ENCODE measurements at regions not wholly inside any gene's neighbourhood (a gene's known extent, or its start where the extent isn't known, plus 50 kb on each side); places are given as distances from the start of the nearest gene placed in this dataset.

- Histone ChIP-seq H3F3A (ENCODE audit: low read length, unreplicated experiment) (no peaks in the 10 kb centered on the region), H3K79me2 (ENCODE audit: low read length) (no peaks in the 10 kb centered on the region), H3K27ac (ENCODE audit: low read length) (no peak overlapping the region), H4K20me1 (ENCODE audit: low read length) (no peaks in the 10 kb centered on the region), H3K36me3 (ENCODE audit: low read depth, low read length) (no peaks in the 10 kb centered on the region), H3K4me2 (ENCODE audit: low read length) (no peak overlapping the region), H3K9me3 (ENCODE audit: low read length) (no peaks in the 10 kb centered on the region), H3K27me3 (ENCODE audit: low read length) (no peaks in the 10 kb centered on the region), H3K4me1 (ENCODE audit: insufficient read depth, low read length) (peaks cover 13% of the 10 kb centered on the region), H3K4me3 (ENCODE audit: low read length) (no peak overlapping the region), H3K9me2 (replicated peaks; ENCODE audit: low read length) (no peaks in the 10 kb centered on the region), H3K9ac (ENCODE audit: low read length) (no peak overlapping the region), H2AFZ (ENCODE audit: low read length) (no peak overlapping the region)
- DNase-seq = no peak
- no peak for TF ChIP-seq CTCF (conservative IDR thresholded peaks at IDR 0.05; ENCODE audit: low read depth, low read length)
- no peak for TF ChIP-seq EZH2 (IDR thresholded peaks at IDR 0.05; ENCODE audit: low read length, unreplicated experiment)
- no peak for TF ChIP-seq EZH2phosphoT487 (IDR thresholded peaks at IDR 0.05; ENCODE audit: borderline replicate concordance, low read length)
- BruUV-seq (replicated peaks) = no TSS peak
- intact Hi-C loops (cut with micrococcal nuclease) = no loop called here
- CTCF ChIA-PET = no interaction called here
- POLR2A ChIA-PET (ENCODE audit: unreplicated experiment) = no interaction called here
- ATAC-seq = no peak
Measured at GRCh38 chr4:152157629-152158028, 378.3 kb downstream of the FBXW7 start.

- no TSS peak for BruUV-seq (replicated peaks)
- H3F3A ChIP-seq (ENCODE audit: low read length, unreplicated experiment) = no peaks in the 10 kb centered on the region
- H3K9me3 ChIP-seq (ENCODE audit: low read length) = no peaks in the 10 kb centered on the region
- POLR2A ChIA-PET (ENCODE audit: unreplicated experiment) = no interaction called here
- no peak overlapping the region for H3K4me2 ChIP-seq (ENCODE audit: low read length)
- no peaks in the 10 kb centered on the region for H3K9me2 ChIP-seq (replicated peaks; ENCODE audit: low read length)
- H2AFZ ChIP-seq (ENCODE audit: low read length) = no peak overlapping the region
- DNase-seq = no peak
- CTCF ChIA-PET = no interaction called here
- no peaks in the 10 kb centered on the region for H3K36me3 ChIP-seq (ENCODE audit: low read depth, low read length)
- H3K27ac ChIP-seq (ENCODE audit: low read length) = no peak overlapping the region
- H3K4me1 ChIP-seq (ENCODE audit: insufficient read depth, low read length) = peaks cover 3% of the 10 kb centered on the region; the same call in 1 of the 2 replicates
- H3K9ac ChIP-seq (ENCODE audit: low read length) = no peak overlapping the region
- H3K27me3 ChIP-seq (ENCODE audit: low read length) = no peaks in the 10 kb centered on the region
- no peak for ATAC-seq
- no peak overlapping the region for H3K4me3 ChIP-seq (ENCODE audit: low read length)
- TF ChIP-seq EZH2phosphoT487 (IDR thresholded peaks at IDR 0.05; ENCODE audit: borderline replicate concordance, low read length) (no peak), CTCF (conservative IDR thresholded peaks at IDR 0.05; ENCODE audit: low read depth, low read length) (no peak), EZH2 (IDR thresholded peaks at IDR 0.05; ENCODE audit: low read length, unreplicated experiment) (no peak)
- intact Hi-C loops (cut with micrococcal nuclease) = no loop called here
- no peaks in the 10 kb centered on the region for H4K20me1 ChIP-seq (ENCODE audit: low read length)
- no peaks in the 10 kb centered on the region for H3K79me2 ChIP-seq (ENCODE audit: low read length)
Measured at GRCh38 chr4:152156442-152156841, 379.4 kb downstream of the FBXW7 start.

GRCh38 chr4:152155070-152155469 is 380.8 kb downstream of the FBXW7 start:
- Histone ChIP-seq H3K9me2 (replicated peaks; ENCODE audit: low read length) (no peaks in the 10 kb centered on the region), H3K9me3 (ENCODE audit: low read length) (no peaks in the 10 kb centered on the region), H2AFZ (ENCODE audit: low read length) (no peak overlapping the region), H3K79me2 (ENCODE audit: low read length) (no peaks in the 10 kb centered on the region), H3K36me3 (ENCODE audit: low read depth, low read length) (no peaks in the 10 kb centered on the region), H3K4me2 (ENCODE audit: low read length) (no peak overlapping the region), H3K4me1 (ENCODE audit: insufficient read depth, low read length) (no peaks in the 10 kb centered on the region), H3K27ac (ENCODE audit: low read length) (no peak overlapping the region), H4K20me1 (ENCODE audit: low read length) (no peaks in the 10 kb centered on the region), H3K4me3 (ENCODE audit: low read length) (no peak overlapping the region), H3F3A (ENCODE audit: low read length, unreplicated experiment) (no peaks in the 10 kb centered on the region), H3K9ac (ENCODE audit: low read length) (no peak overlapping the region), H3K27me3 (ENCODE audit: low read length) (no peaks in the 10 kb centered on the region)
- DNase-seq (no peak), ATAC-seq (no peak)
- intact Hi-C loops (cut with micrococcal nuclease) = no loop called here
- POLR2A ChIA-PET (ENCODE audit: unreplicated experiment) = no interaction called here
- no peak for TF ChIP-seq EZH2 (IDR thresholded peaks at IDR 0.05; ENCODE audit: low read length, unreplicated experiment)
- no peak for TF ChIP-seq EZH2phosphoT487 (IDR thresholded peaks at IDR 0.05; ENCODE audit: borderline replicate concordance, low read length)
- no peak for TF ChIP-seq CTCF (conservative IDR thresholded peaks at IDR 0.05; ENCODE audit: low read depth, low read length)
- no TSS peak for BruUV-seq (replicated peaks)
- CTCF ChIA-PET = no interaction called here

All from PC-3 (cell line).